GM18502 (cell line): ENCODE measurements at regions not wholly inside any gene's neighbourhood (a gene's known extent, or its start where the extent isn't known, plus 50 kb on each side); places are given as distances from the start of the nearest gene placed in this dataset.

Experiments used
- ATAC-seq: cut with Tn5 transposase; IDR thresholded peaks from one replicate; pipeline ENCODE4 v1.9.1; 2021; ENCODE audit warnings: mild to moderate bottlenecking; ENCODE audit not compliant: unreplicated experiment, poor library complexity

GRCh38 chr10:28915989-28916588 lies 238.8 kb downstream of the BAMBI start:
- ATAC-seq, result no peak

- ATAC-seq, result no peak
These were observed 242.8 kb downstream of the BAMBI start for GRCh38 chr10:28920091-28920490.

GRCh38 chr10:28922127-28922526 lies 244.8 kb downstream of the BAMBI start:
- ATAC-seq, result no peak

GRCh38 chr10:28922861-28923260 lies 245.5 kb downstream of the BAMBI start:
- ATAC-seq, result no peak

- ATAC-seq, result no peak
These were observed 247.4 kb downstream of the BAMBI start for GRCh38 chr10:28924717-28925116.

- ATAC-seq, result no peak
These were observed 247.9 kb downstream of the BAMBI start for GRCh38 chr10:28925121-28925663.

GRCh38 chr10:28926932-28927331 lies 249.6 kb downstream of the BAMBI start:
- no peak for ATAC-seq

GRCh38 chr10:28928484-28928883 lies 251.2 kb downstream of the BAMBI start:
- ATAC-seq, result no peak

GRCh38 chr10:28929942-28930341 lies 252.6 kb downstream of the BAMBI start:
- no peak for ATAC-seq

GRCh38 chr10:28930514-28931495 lies 253.5 kb downstream of the BAMBI start:
- no peak for ATAC-seq

GRCh38 chr10:28935061-28935460 lies 257.7 kb downstream of the BAMBI start:
- no peak for ATAC-seq

GRCh38 chr10:28937959-28938358 lies 260.6 kb downstream of the BAMBI start:
- ATAC-seq, result no peak

GRCh38 chr10:28938745-28939144 lies 261.4 kb downstream of the BAMBI start:
- no peak for ATAC-seq

GRCh38 chr10:28939281-28940157 lies 262.2 kb downstream of the BAMBI start:
- ATAC-seq, result no peak

- no peak for ATAC-seq
These were observed 263.0 kb downstream of the BAMBI start for GRCh38 chr10:28940158-28940888.

GRCh38 chr10:28942012-28942411 lies 264.7 kb downstream of the BAMBI start:
- ATAC-seq, result no peak

- no peak for ATAC-seq
These were observed 268.6 kb downstream of the BAMBI start for GRCh38 chr10:28945959-28946358.

- ATAC-seq, result no peak
These were observed 269.2 kb downstream of the BAMBI start for GRCh38 chr10:28946479-28946878.

GRCh38 chr10:28947171-28947570 lies 269.9 kb downstream of the BAMBI start:
- ATAC-seq, result no peak

- no peak for ATAC-seq
These were observed 270.7 kb downstream of the BAMBI start for GRCh38 chr10:28948046-28948445.
